Mesothelial cell of epicardium (in vitro differentiated cells): ENCODE measurements at regions not wholly inside any gene's neighbourhood (a gene's known extent, or its start where the extent isn't known, plus 50 kb on each side); places are given as distances from the start of the nearest gene placed in this dataset.

Experiments
- DNase-seq, 2 experiments: peaks; one replicate each; pipeline ENCODE4 v3.0.0; 2021; ENCODE audit warnings: low spot score in 2 of 2; ENCODE audit not compliant: unreplicated experiment in 2 of 2
- H3K27ac Mint-ChIP-seq: 2 replicates; pipeline ENCODE4 v1.8.0; 2021; ENCODE audit warnings: mixed read lengths
- H3K27me3 Mint-ChIP-seq: 2 replicates; pipeline ENCODE4 v1.8.0; 2021; ENCODE audit warnings: low read depth, mixed read lengths
- H3K36me3 Mint-ChIP-seq: 2 replicates; pipeline ENCODE4 v1.8.0; 2021; ENCODE audit warnings: mixed read lengths
- H3K4me1 Mint-ChIP-seq: 2 replicates; pipeline ENCODE4 v1.8.0; 2021; ENCODE audit warnings: mixed read lengths
- H3K4me3 Mint-ChIP-seq: 2 replicates; pipeline ENCODE4 v1.8.0; 2021; ENCODE audit warnings: mild to moderate bottlenecking, moderate library complexity, mixed read lengths
- H3K9me3 Mint-ChIP-seq: 2 replicates; pipeline ENCODE4 v1.8.0; 2021; ENCODE audit warnings: mixed read lengths
- CTCF ChIP-seq: fragments of 200-600 bp; sonication (generic); IDR thresholded peaks from one replicate; pipeline ENCODE4 v1.5.0; 2021; ENCODE audit warnings: antibody characterized with exemption; ENCODE audit not compliant: unreplicated experiment

- H3K4me3 Mint-ChIP-seq, result no peak overlapping the region
- H3K36me3 Mint-ChIP-seq, result no peaks in the 10 kb centered on the region
- H3K27me3 Mint-ChIP-seq, result no peaks in the 10 kb centered on the region
- H3K27ac Mint-ChIP-seq, result no peak overlapping the region
- no peaks in the 10 kb centered on the region for H3K9me3 Mint-ChIP-seq
- no peak for DNase-seq
- no peak for TF ChIP-seq CTCF
- H3K4me1 Mint-ChIP-seq, result peaks cover 9% of the 10 kb centered on the region
Observed at GRCh38 chr18:43525169-43525568, 247.9 kb upstream of the SYT4 start.

- TF ChIP-seq CTCF, result no peak
- H3K27me3 Mint-ChIP-seq, result peaks cover 2% of the 10 kb centered on the region
- no peak for DNase-seq
- H3K36me3 Mint-ChIP-seq, result no peaks in the 10 kb centered on the region
- no peak overlapping the region for H3K27ac Mint-ChIP-seq
- no peak overlapping the region for H3K4me3 Mint-ChIP-seq
- no peaks in the 10 kb centered on the region for H3K9me3 Mint-ChIP-seq
- peaks cover 9% of the 10 kb centered on the region for H3K4me1 Mint-ChIP-seq
Observed at GRCh38 chr18:43526426-43527145, 249.3 kb upstream of the SYT4 start.

- Mint-ChIP-seq H3K36me3 (no peaks in the 10 kb centered on the region), H3K4me3 (no peak overlapping the region), H3K27me3 (peaks cover 2% of the 10 kb centered on the region), H3K27ac (no peak overlapping the region), H3K4me1 (peaks cover under 1% of the 10 kb centered on the region), H3K9me3 (no peaks in the 10 kb centered on the region)
- DNase-seq, result no peak
- no peak for TF ChIP-seq CTCF
Observed at GRCh38 chr18:43531438-43531837, 254.1 kb upstream of the SYT4 start.

- H3K4me1 Mint-ChIP-seq, result no peaks in the 10 kb centered on the region
- peaks cover 6% of the 10 kb centered on the region for H3K27me3 Mint-ChIP-seq
- no peaks in the 10 kb centered on the region for H3K36me3 Mint-ChIP-seq
- no peaks in the 10 kb centered on the region for H3K9me3 Mint-ChIP-seq
- no peak for TF ChIP-seq CTCF
- DNase-seq, result no peak
- no peak overlapping the region for H3K27ac Mint-ChIP-seq
- H3K4me3 Mint-ChIP-seq, result no peak overlapping the region
Observed at GRCh38 chr18:43533371-43533770, 256.1 kb upstream of the SYT4 start.

- no peak for TF ChIP-seq CTCF
- H3K27ac Mint-ChIP-seq, result no peak overlapping the region
- H3K4me3 Mint-ChIP-seq, result no peak overlapping the region
- no peak for DNase-seq
- H3K36me3 Mint-ChIP-seq, result no peaks in the 10 kb centered on the region
- peaks cover 6% of the 10 kb centered on the region for H3K27me3 Mint-ChIP-seq
- no peaks in the 10 kb centered on the region for H3K4me1 Mint-ChIP-seq
- H3K9me3 Mint-ChIP-seq, result no peaks in the 10 kb centered on the region
Observed at GRCh38 chr18:43534511-43534910, 257.2 kb upstream of the SYT4 start.

GRCh38 chr18:43539862-43540261 is 262.6 kb upstream of the SYT4 start:
- no peak for TF ChIP-seq CTCF
- no peak overlapping the region for H3K27ac Mint-ChIP-seq
- H3K27me3 Mint-ChIP-seq, result peaks cover 20% of the 10 kb centered on the region
- no peaks in the 10 kb centered on the region for H3K36me3 Mint-ChIP-seq
- peaks cover 3% of the 10 kb centered on the region for H3K9me3 Mint-ChIP-seq
- H3K4me3 Mint-ChIP-seq, result no peak overlapping the region
- DNase-seq, result no peak
- H3K4me1 Mint-ChIP-seq, result no peaks in the 10 kb centered on the region
